Globus pallidus (tissue), 1 donor: ENCODE measurements at regions not wholly inside any gene's neighbourhood (a gene's known extent, or its start where the extent isn't known, plus 50 kb on each side); places are given as distances from the start of the nearest gene placed in this dataset.

Experiments
- DNase-seq: peaks from one replicate; pipeline ENCODE4 v3.0.0-alpha.2; 2015; ENCODE audit warnings: low spot score

GRCh38 chr13:84570831-84571230, 688.6 kb upstream of the SLITRK1 start:
- DNase-seq: no peak

- DNase-seq: no peak
These were observed 687.1 kb upstream of the SLITRK1 start for GRCh38 chr13:84569366-84569765.

- no peak for DNase-seq
These were observed 685.6 kb upstream of the SLITRK1 start for GRCh38 chr13:84567848-84568247.

- DNase-seq: no peak
These were observed 684.5 kb upstream of the SLITRK1 start for GRCh38 chr13:84566780-84567179.

- no peak for DNase-seq
These were observed 681.3 kb upstream of the SLITRK1 start for GRCh38 chr13:84563611-84564010.

GRCh38 chr13:84553227-84553626, 671.0 kb upstream of the SLITRK1 start:
- DNase-seq: no peak

- no peak for DNase-seq
These were observed 661.7 kb upstream of the SLITRK1 start for GRCh38 chr13:84543962-84544361.

GRCh38 chr13:84542348-84542747, 660.1 kb upstream of the SLITRK1 start:
- no peak for DNase-seq

- no peak for DNase-seq
These were observed 654.6 kb upstream of the SLITRK1 start for GRCh38 chr13:84536906-84537305.

GRCh38 chr13:84528408-84529070, 646.3 kb upstream of the SLITRK1 start:
- no peak for DNase-seq

GRCh38 chr13:84525865-84526264, 643.6 kb upstream of the SLITRK1 start:
- DNase-seq: no peak

GRCh38 chr13:84524586-84524985, 642.3 kb upstream of the SLITRK1 start:
- peak; percentile 5 for DNase-seq

- DNase-seq: no peak
These were observed 617.7 kb upstream of the SLITRK1 start for GRCh38 chr13:84500016-84500415.

- DNase-seq: no peak
These were observed 615.3 kb upstream of the SLITRK1 start for GRCh38 chr13:84497613-84498012.

GRCh38 chr13:84491952-84492351, 609.7 kb upstream of the SLITRK1 start:
- no peak for DNase-seq

GRCh38 chr13:84487752-84488151, 605.5 kb upstream of the SLITRK1 start:
- no peak for DNase-seq

- no peak for DNase-seq
These were observed 599.7 kb upstream of the SLITRK1 start for GRCh38 chr13:84481958-84482357.

- DNase-seq: no peak
These were observed 597.4 kb upstream of the SLITRK1 start for GRCh38 chr13:84479656-84480055.

- no peak for DNase-seq
These were observed 588.3 kb upstream of the SLITRK1 start for GRCh38 chr13:84470528-84470927.

GRCh38 chr13:84466461-84466860, 584.2 kb upstream of the SLITRK1 start:
- DNase-seq: no peak

GRCh38 chr13:84460989-84461388, 578.7 kb upstream of the SLITRK1 start:
- no peak for DNase-seq

GRCh38 chr13:84455143-84455905, 573.0 kb upstream of the SLITRK1 start:
- no peak for DNase-seq

GRCh38 chr13:84447640-84447978, 565.3 kb upstream of the SLITRK1 start:
- DNase-seq: no peak
